Body of pancreas (tissue), 4 donors: ENCODE measurements at regions not wholly inside any gene's neighbourhood (a gene's known extent, or its start where the extent isn't known, plus 50 kb on each side); places are given as distances from the start of the nearest gene placed in this dataset.

Experiments
- ATAC-seq: fragments of 150-250 bp; one replicate; pipeline ENCODE4 v1.9.1; 2016
- DNase-seq, 4 donors: peaks; one replicate each; pipeline ENCODE4 v3.0.0-alpha.2; 2019
- H3K27ac ChIP-seq, 4 donors: fragments of 200-600 bp; sonication (generic); 1 replicate in 3 of 4; 2 replicates in 1 of 4; pipeline versions ENCODE4 v1.5.1 to v1.6.1; 2016 to 2019; ENCODE audit warnings: mild to moderate bottlenecking in 1 of 4, mixed read lengths in 1 of 4, moderate library complexity in 1 of 4
- H3K27me3 ChIP-seq, 2 donors: fragments of 200-600 bp; sonication (generic); one replicate each; pipeline ENCODE4 v1.6.0; 2016; ENCODE audit warnings: mild to moderate bottlenecking in 1 of 2
- H3K36me3 ChIP-seq, 2 donors: fragments of 200-600 bp; sonication (generic); replicated peaks in 1 of 2; 2 replicates each; pipeline ENCODE4 v1.5.1; 2016; ENCODE audit warnings: low read depth in 2 of 2; ENCODE audit not compliant: insufficient read depth in 1 of 2
- H3K4me1 ChIP-seq: fragments of 200-600 bp; sonication (generic); one replicate; pipeline ENCODE4 v1.6.0; 2016
- H3K4me3 ChIP-seq, 2 donors: fragments of 200-600 bp; sonication (generic); 1 replicate in 1 of 2; 2 replicates in 1 of 2; pipeline ENCODE4 v1.5.1; 2016 to 2019
- H3K9me3 ChIP-seq, 3 donors: fragments of 200-600 bp; sonication (generic); 1 replicate in 2 of 3; 2 replicates in 1 of 3; pipeline ENCODE4 v1.5.1; 2016
- CTCF ChIP-seq, 7 experiments: fragments of 450-650 bp in 4 of 7; fragments of 200-600 bp in 3 of 7; sonication (generic) in 3 of 7; IDR thresholded peaks; one replicate each; pipeline ENCODE4 v1.5.1; 2016 to 2019; ENCODE audit warnings: antibody characterized with exemption in 7 of 7
- POLR2A ChIP-seq, 3 donors: fragments of 450-650 bp; IDR thresholded peaks; one replicate each; pipeline ENCODE4 v1.6.1; 2016; ENCODE audit warnings: antibody characterized with exemption in 3 of 3, mild to moderate bottlenecking in 2 of 3
- WGBS, 2 donors: methylation state at CpG; one replicate each; pipeline ENCODE4 v1.1.5; 2017; 5-methylcytosine and 5-hydroxymethylcytosine counted together
- intact Hi-C: fragments of 100-400 bp; cut with DNase I; formaldehyde crosslinking; loops from one replicate; pipeline ENCODE4 v1.15.1; 2023

- Histone ChIP-seq H3K4me3 (no peak overlapping the region), H3K4me1 (no peaks in the 10 kb centered on the region), H3K9me3 (no peaks in the 10 kb centered on the region), H3K27me3 (no peaks in the 10 kb centered on the region), H3K36me3 (no peaks in the 10 kb centered on the region), H3K27ac (no peak overlapping the region)
- WGBS, 2 donors, result 48 to 49% methylated on average over 2 of the region's 2 CpGs
- intact Hi-C loops, result no loop called here
- DNase-seq (no peak), ATAC-seq (no peak)
- TF ChIP-seq POLR2A (IDR thresholded peaks at IDR 0.05) (no peak), CTCF (IDR thresholded peaks at IDR 0.05) (no peak)
Observed at GRCh38 chr14:25477316-25478098, 427.6 kb upstream of the STXBP6 start.

DNA sequence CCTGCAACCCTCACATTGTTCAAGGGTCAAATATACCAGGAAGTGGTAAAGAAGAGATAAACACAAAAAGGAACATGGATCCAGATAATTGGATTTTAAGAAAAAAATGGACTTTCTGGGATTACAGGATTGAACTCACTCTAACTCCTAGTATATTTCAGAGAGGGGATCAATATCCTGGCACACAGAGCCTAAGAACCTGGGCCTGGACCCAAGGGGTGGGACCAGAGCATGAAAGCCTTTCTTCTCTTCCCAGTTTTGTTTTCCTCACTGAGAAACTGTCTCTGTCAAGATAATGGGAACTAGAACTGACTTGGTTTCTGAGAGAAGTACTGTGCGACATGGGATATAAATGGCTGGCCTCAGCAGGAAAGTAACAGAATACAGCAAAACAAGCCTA lies 422.8 kb upstream of the STXBP6 start:
- intact Hi-C loops, result no loop called here
- DNase-seq, result no peak
- no peak overlapping the region for H3K27ac ChIP-seq
- H3K36me3 ChIP-seq, result no peaks in the 10 kb centered on the region
- no peaks in the 10 kb centered on the region for H3K27me3 ChIP-seq
- H3K9me3 ChIP-seq, result no peaks in the 10 kb centered on the region
- H3K4me1 ChIP-seq, result peaks cover 5% of the 10 kb centered on the region
- TF ChIP-seq POLR2A (IDR thresholded peaks at IDR 0.05) (no peak), CTCF (IDR thresholded peaks at IDR 0.05) (no peak)
- no peak overlapping the region for H3K4me3 ChIP-seq
- no peak for ATAC-seq
- 89 to 92% methylated on average over 1 of the region's 1 CpG for WGBS, 2 donors

GRCh38 chr14:25464772-25465171 lies 414.8 kb upstream of the STXBP6 start:
- no peak overlapping the region for H3K27ac ChIP-seq
- DNase-seq (no peak), ATAC-seq (no peak)
- no peak overlapping the region for H3K4me3 ChIP-seq
- TF ChIP-seq POLR2A (IDR thresholded peaks at IDR 0.05) (no peak), CTCF (IDR thresholded peaks at IDR 0.05) (no peak)
- H3K36me3 ChIP-seq, result no peaks in the 10 kb centered on the region
- intact Hi-C loops, result no loop called here
- H3K4me1 ChIP-seq, result no peaks in the 10 kb centered on the region
- H3K27me3 ChIP-seq, result no peaks in the 10 kb centered on the region
- H3K9me3 ChIP-seq, result no peaks in the 10 kb centered on the region

DNA sequence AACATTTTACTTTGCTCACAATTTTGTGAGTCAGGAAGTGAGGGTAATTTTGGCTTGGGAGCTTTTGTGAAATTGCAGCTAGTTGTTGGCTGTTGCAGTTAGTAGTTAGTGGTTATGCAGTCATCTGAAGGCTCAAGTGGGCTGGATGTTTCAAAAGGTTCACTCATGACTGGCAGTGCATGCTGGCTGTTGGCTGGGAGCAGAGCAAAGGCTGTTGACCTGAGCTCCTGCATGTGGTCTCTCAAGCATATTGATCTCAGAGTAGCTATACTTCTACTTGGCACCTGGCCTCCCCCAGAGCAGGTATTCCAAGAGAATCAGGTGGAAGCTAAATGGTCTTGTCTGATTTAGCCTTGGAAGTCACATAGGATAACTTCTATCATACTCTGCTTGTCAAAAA lies 414.1 kb upstream of the STXBP6 start:
- ATAC-seq, result no peak
- no peaks in the 10 kb centered on the region for H3K4me1 ChIP-seq

More for the DNA sequence above, 414.1 kb upstream of the STXBP6 start:
- no peaks in the 10 kb centered on the region for H3K36me3 ChIP-seq
- H3K27me3 ChIP-seq, result no peaks in the 10 kb centered on the region
- H3K27ac ChIP-seq, result no peak overlapping the region
- no peak for TF ChIP-seq POLR2A (IDR thresholded peaks at IDR 0.05)
- TF ChIP-seq CTCF (IDR thresholded peaks at IDR 0.05), result no peak
- no peaks in the 10 kb centered on the region for H3K9me3 ChIP-seq
- DNase-seq, result no peak
- intact Hi-C loops, result no loop called here
- H3K4me3 ChIP-seq, result no peak overlapping the region
